H1 (cell line): ENCODE measurements at regions not wholly inside any gene's neighbourhood (a gene's known extent, or its start where the extent isn't known, plus 50 kb on each side); places are given as distances from the start of the nearest gene placed in this dataset.

Experiments used
- GABPA ChIP-seq: IDR thresholded peaks from 2 replicates; pipeline ENCODE4 v1.6.1; 2011; ENCODE audit warnings: mild to moderate bottlenecking, low read length, moderate library complexity, borderline replicate concordance; ENCODE audit not compliant: insufficient read depth
- HDAC6 ChIP-seq: IDR thresholded peaks from one replicate; pipeline ENCODE4 v1.7.1; 2012; ENCODE audit warnings: low read depth, mild to moderate bottlenecking, inconsistent platforms, low read length, moderate library complexity
- KDM4A ChIP-seq: IDR thresholded peaks from one replicate; pipeline ENCODE4 v1.7.1; 2012; ENCODE audit warnings: low read depth, mild to moderate bottlenecking, moderate library complexity, low read length, inconsistent platforms; ENCODE audit not compliant: severe bottlenecking
- PHF8 ChIP-seq: fragments of 200-600 bp; sonication (generic); conservative IDR thresholded peaks from 2 replicates; pipeline ENCODE4 v1.7.1; 2012; ENCODE audit warnings: low read depth, mild to moderate bottlenecking, inconsistent platforms, low read length, moderate library complexity
- RBBP5 ChIP-seq: IDR thresholded peaks from 2 replicates; pipeline ENCODE4 v1.7.1; 2012; ENCODE audit warnings: low read depth, mild to moderate bottlenecking, inconsistent platforms, low read length, moderate library complexity, borderline replicate concordance
- TF ChIP-seq, protein P1 (sequence below), 3 experiments: IDR thresholded peaks; 1 replicate in 2 of 3; 2 replicates in 1 of 3; pipeline versions ENCODE4 v1.5.1 to v1.6.1; 2011; ENCODE audit warnings: low read length in 3 of 3, mild to moderate bottlenecking in 3 of 3, inconsistent platforms in 2 of 3, low read depth in 1 of 3, moderate library complexity in 1 of 3; ENCODE audit not compliant: insufficient read depth in 1 of 3; ENCODE audit errors: control extremely low read depth in 1 of 3

- TF ChIP-seq, protein P1, sequence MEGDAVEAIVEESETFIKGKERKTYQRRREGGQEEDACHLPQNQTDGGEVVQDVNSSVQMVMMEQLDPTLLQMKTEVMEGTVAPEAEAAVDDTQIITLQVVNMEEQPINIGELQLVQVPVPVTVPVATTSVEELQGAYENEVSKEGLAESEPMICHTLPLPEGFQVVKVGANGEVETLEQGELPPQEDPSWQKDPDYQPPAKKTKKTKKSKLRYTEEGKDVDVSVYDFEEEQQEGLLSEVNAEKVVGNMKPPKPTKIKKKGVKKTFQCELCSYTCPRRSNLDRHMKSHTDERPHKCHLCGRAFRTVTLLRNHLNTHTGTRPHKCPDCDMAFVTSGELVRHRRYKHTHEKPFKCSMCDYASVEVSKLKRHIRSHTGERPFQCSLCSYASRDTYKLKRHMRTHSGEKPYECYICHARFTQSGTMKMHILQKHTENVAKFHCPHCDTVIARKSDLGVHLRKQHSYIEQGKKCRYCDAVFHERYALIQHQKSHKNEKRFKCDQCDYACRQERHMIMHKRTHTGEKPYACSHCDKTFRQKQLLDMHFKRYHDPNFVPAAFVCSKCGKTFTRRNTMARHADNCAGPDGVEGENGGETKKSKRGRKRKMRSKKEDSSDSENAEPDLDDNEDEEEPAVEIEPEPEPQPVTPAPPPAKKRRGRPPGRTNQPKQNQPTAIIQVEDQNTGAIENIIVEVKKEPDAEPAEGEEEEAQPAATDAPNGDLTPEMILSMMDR (IDR thresholded peaks at IDR 0.05; ENCODE audit: control extremely low read depth in 1 of 3, insufficient read depth in 1 of 3, low read depth in 1 of 3, low read length in 3 of 3) = no peak
- no peak for TF ChIP-seq GABPA
- TF ChIP-seq RBBP5 = no peak
- no peak for TF ChIP-seq HDAC6
- no peak for TF ChIP-seq PHF8
- TF ChIP-seq KDM4A = no peak
These were observed 882.3 kb upstream of the SEMA6A start (continued) for GRCh38 chr5:117456866-117457470.
